OCI-LY7 (cell line): ENCODE measurements at regions not wholly inside any gene's neighbourhood (a gene's known extent, or its start where the extent isn't known, plus 50 kb on each side); places are given as distances from the start of the nearest gene placed in this dataset.

ENCODE experiments used
- EZH2phosphoT487 ChIP-seq: fragments of 200-600 bp; sonication (generic); IDR thresholded peaks from 2 replicates; pipeline ENCODE4 v1.6.1; 2018; ENCODE audit warnings: low read depth, borderline replicate concordance, mild to moderate bottlenecking, mixed run types, antibody characterized with exemption, low read length, moderate library complexity, mixed read lengths
- TF ChIP-seq, protein P1 (sequence below): fragments of 200-600 bp; sonication (generic); conservative IDR thresholded peaks from 2 replicates; pipeline ENCODE4 v1.5.1; 2014; ENCODE audit warnings: mild to moderate bottlenecking, antibody characterized with exemption, low read length, moderate library complexity, mixed read lengths

DNA sequence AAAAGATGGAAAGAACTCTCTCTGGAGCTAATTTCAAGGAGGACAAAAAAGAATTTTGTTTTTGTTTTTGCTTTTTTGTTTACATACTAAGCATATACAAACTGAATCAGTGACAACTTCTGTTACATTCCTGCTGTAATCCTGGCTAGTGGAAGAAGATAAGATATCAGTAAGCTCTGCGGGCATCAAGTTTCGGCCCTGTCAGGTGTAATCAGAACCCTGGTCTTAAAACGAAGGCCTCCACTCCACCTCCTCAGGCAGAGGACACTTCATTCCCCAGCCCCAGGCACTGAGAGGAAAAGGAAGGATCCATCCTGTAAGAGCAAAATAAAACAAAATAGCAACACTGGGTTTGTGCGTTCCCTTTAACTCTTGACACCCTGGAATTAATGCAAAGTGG, 88.9 kb upstream of the ARHGAP29 start:
- no peak for TF ChIP-seq EZH2phosphoT487
- TF ChIP-seq, protein P1, sequence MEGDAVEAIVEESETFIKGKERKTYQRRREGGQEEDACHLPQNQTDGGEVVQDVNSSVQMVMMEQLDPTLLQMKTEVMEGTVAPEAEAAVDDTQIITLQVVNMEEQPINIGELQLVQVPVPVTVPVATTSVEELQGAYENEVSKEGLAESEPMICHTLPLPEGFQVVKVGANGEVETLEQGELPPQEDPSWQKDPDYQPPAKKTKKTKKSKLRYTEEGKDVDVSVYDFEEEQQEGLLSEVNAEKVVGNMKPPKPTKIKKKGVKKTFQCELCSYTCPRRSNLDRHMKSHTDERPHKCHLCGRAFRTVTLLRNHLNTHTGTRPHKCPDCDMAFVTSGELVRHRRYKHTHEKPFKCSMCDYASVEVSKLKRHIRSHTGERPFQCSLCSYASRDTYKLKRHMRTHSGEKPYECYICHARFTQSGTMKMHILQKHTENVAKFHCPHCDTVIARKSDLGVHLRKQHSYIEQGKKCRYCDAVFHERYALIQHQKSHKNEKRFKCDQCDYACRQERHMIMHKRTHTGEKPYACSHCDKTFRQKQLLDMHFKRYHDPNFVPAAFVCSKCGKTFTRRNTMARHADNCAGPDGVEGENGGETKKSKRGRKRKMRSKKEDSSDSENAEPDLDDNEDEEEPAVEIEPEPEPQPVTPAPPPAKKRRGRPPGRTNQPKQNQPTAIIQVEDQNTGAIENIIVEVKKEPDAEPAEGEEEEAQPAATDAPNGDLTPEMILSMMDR, result no peak
